ENCODE measurements at regions not wholly inside any gene's neighbourhood (a gene's known extent, or its start where the extent isn't known, plus 50 kb on each side); places are given as distances from the start of the nearest gene placed in this dataset.

DNA sequence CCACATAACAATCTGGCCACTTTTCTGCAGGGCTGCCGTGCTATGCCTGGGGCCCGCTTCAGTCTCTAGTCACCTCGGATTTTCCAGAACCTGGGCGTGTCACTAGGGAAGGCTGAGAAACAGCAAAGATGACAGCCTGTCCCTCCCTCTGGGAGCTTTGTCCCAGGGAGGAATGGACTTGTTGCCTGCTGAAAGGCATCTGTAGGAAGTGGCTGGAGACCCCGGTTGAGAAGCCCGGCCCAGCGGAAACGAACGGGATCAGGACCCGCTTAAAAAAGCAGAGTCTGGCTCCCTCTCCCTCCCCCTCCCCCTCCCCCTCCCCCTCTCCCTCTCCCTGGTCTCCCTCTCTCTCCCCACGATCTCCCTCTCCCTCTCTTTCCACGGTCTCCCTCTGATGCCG lies 149.5 kb upstream of the ZNF516 start:
- TF ChIP-seq EZH2phosphoT487 (IDR thresholded peaks at IDR 0.05; ENCODE audit: insufficient read depth, low read depth) (no peak), EZH2 (IDR thresholded peaks at IDR 0.05; ENCODE audit: insufficient read depth, poor library complexity, severe bottlenecking) (no peak)
